Panc1 (cell line): ENCODE measurements at regions not wholly inside any gene's neighbourhood (a gene's known extent, or its start where the extent isn't known, plus 50 kb on each side); places are given as distances from the start of the nearest gene placed in this dataset.

ENCODE experiments used
- ATAC-seq: fragments of 200-7000 bp; cut with Tn5 transposase; 2 replicates; pipeline ENCODE4 v1.9.1; 2020; ENCODE audit warnings: mild to moderate bottlenecking, moderate library complexity
- BruUV-seq: library from RNA; stranded (reverse); fragments of 400-500 nt; replicated peaks from 2 replicates; lab custom pipeline; 2021; lab: Mats Ljungman, UMichigan
- CTCF ChIA-PET: fragments of 300-600 bp; sonication (Branson Sonifier 250); formaldehyde crosslinking; loops from one replicate; lab custom pipeline; 2022; ENCODE audit warnings: antibody characterized with exemption; lab: Charles Lee
- POLR2A ChIA-PET: fragments of 300-600 bp; sonication (Branson Sonifier 250); formaldehyde crosslinking; loops from one replicate; lab custom pipeline; 2022; ENCODE audit warnings: antibody characterized with exemption; lab: Charles Lee
- DNase-seq: peaks from one replicate; pipeline ENCODE4 v3.0.0-alpha.2; 2010; ENCODE audit warnings: low read depth, low spot score
- H3K27ac ChIP-seq: 2 replicates; pipeline ENCODE4 v1.5.1; 2011; ENCODE audit warnings: mild to moderate bottlenecking, low read length, inconsistent platforms
- H3K27me3 ChIP-seq: fragments of 200-500 bp; sonication (Bioruptor generic); 2 replicates; pipeline ENCODE4 v1.6.0; 2014; ENCODE audit warnings: low read length, inconsistent platforms; ENCODE audit not compliant: control insufficient read depth, insufficient read depth
- H3K36me3 ChIP-seq: fragments of 200-500 bp; sonication (Bioruptor generic); 2 replicates; pipeline ENCODE4 v1.5.1; 2014; ENCODE audit warnings: inconsistent platforms, mild to moderate bottlenecking, low read length, moderate library complexity; ENCODE audit not compliant: control insufficient read depth, insufficient read depth
- H3K4me1 ChIP-seq: 2 replicates; pipeline ENCODE4 v1.5.1; 2011; ENCODE audit warnings: inconsistent platforms, mild to moderate bottlenecking, low read length, moderate library complexity; ENCODE audit not compliant: control insufficient read depth, insufficient read depth
- H3K4me3 ChIP-seq, 2 experiments: 2 replicates each; pipeline ENCODE4 v1.5.1; 2011 to 2012; ENCODE audit warnings: low read depth in 2 of 2, low read length in 2 of 2, mild to moderate bottlenecking in 2 of 2, inconsistent platforms in 1 of 2, moderate library complexity in 1 of 2
- H3K9me3 ChIP-seq: fragments of 200-500 bp; sonication (Bioruptor generic); 2 replicates; pipeline ENCODE4 v1.5.1; 2014; ENCODE audit warnings: low read depth, mild to moderate bottlenecking, inconsistent platforms, low read length, moderate library complexity; ENCODE audit not compliant: control insufficient read depth, insufficient read depth
- POLR2AphosphoS5 ChIP-seq: IDR thresholded peaks from 2 replicates; pipeline ENCODE4 v1.6.1; 2012; ENCODE audit warnings: mild to moderate bottlenecking, low read depth, low read length, moderate library complexity
- REST ChIP-seq, 2 experiments: IDR thresholded peaks; 2 replicates each; pipeline ENCODE4 v1.6.1; 2011 to 2012; ENCODE audit warnings: low read depth in 2 of 2, control low read depth in 1 of 2, low read length in 1 of 2, mild to moderate bottlenecking in 1 of 2, moderate library complexity in 1 of 2; ENCODE audit not compliant: insufficient read depth in 1 of 2
- SIN3A ChIP-seq: IDR thresholded peaks from 2 replicates; pipeline ENCODE4 v1.6.1; 2012; ENCODE audit warnings: low read depth, mild to moderate bottlenecking, low read length, moderate library complexity, borderline replicate concordance; ENCODE audit not compliant: insufficient read depth
- TCF7L2 ChIP-seq: IDR thresholded peaks from 2 replicates; pipeline ENCODE4 v1.6.1; 2011; ENCODE audit warnings: mild to moderate bottlenecking, low read depth, low read length, inconsistent platforms
- in situ Hi-C: cut with HindIII; loops from 2 replicates; pipeline ENCODE4 v1.10.0; 2016; ENCODE audit warnings: low sequenced_read_pairs, low pct_unique_long_range_greater_than_20kb
- intact Hi-C: fragments of 100-400 bp; cut with micrococcal nuclease; formaldehyde crosslinking; loops from one replicate; pipeline ENCODE4 v1.10.0; 2022; ENCODE audit not compliant: unreplicated experiment
- TF ChIP-seq, protein P1 (sequence below): fragments of 450-650 bp; IDR thresholded peaks from 2 replicates; pipeline ENCODE4 v1.5.1; 2017; ENCODE audit warnings: mild to moderate bottlenecking

DNA sequence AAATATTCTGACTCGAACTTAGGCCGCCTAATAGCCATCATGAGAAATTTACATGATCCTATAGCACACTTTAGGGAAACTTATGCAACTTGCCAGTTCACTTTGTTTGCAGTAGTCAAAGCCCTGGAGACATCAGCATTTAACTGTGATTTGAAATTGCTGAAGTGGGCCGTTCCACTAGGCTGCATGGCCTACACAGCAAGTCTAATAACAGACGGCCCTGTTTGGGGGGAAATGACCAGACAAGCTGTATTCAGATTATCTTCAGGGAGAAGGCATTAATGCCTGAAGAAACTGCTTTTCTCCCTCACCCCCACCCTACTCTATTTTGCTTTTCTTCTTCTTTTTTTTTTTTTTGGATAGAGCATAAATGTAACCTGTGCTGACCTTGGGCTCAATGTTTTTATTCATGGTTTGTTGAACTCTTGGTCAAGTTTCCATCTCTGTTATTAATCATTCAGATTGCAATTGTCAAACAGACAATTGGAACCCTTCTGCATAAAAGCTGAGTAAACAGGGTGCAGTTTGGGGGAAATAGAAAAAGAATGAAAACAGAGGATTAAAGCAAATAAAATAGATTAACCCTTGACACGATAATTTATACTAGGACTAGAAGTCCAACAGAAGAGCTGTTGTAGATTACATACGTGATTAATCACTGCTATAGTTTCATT lies 1928.2 kb upstream of the WWC1 start:
- no peaks in the 10 kb centered on the region for H3K4me1 ChIP-seq
- ATAC-seq: no peak
- no TSS peak for BruUV-seq
- no peak overlapping the region for H3K27ac ChIP-seq
- ChIA-PET CTCF (no interaction called here), POLR2A (no interaction called here)
- H3K36me3 ChIP-seq: no peaks in the 10 kb centered on the region
- no peaks in the 10 kb centered on the region for H3K9me3 ChIP-seq
- no peaks in the 10 kb centered on the region for H3K27me3 ChIP-seq
- intact Hi-C loops: no loop called here
- H3K4me3 ChIP-seq: no peak overlapping the region
- in situ Hi-C loops: no loop called here
- no peak for TF ChIP-seq REST (IDR thresholded peaks at IDR 0.05; ENCODE audit: insufficient read depth in 1 of 2, low read depth in 2 of 2, low read length in 1 of 2)
- TF ChIP-seq, protein P1, sequence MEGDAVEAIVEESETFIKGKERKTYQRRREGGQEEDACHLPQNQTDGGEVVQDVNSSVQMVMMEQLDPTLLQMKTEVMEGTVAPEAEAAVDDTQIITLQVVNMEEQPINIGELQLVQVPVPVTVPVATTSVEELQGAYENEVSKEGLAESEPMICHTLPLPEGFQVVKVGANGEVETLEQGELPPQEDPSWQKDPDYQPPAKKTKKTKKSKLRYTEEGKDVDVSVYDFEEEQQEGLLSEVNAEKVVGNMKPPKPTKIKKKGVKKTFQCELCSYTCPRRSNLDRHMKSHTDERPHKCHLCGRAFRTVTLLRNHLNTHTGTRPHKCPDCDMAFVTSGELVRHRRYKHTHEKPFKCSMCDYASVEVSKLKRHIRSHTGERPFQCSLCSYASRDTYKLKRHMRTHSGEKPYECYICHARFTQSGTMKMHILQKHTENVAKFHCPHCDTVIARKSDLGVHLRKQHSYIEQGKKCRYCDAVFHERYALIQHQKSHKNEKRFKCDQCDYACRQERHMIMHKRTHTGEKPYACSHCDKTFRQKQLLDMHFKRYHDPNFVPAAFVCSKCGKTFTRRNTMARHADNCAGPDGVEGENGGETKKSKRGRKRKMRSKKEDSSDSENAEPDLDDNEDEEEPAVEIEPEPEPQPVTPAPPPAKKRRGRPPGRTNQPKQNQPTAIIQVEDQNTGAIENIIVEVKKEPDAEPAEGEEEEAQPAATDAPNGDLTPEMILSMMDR: no peak
- no peak for TF ChIP-seq POLR2AphosphoS5
- no peak for TF ChIP-seq TCF7L2
- TF ChIP-seq SIN3A: no peak
- DNase-seq: no peak

GRCh38 chr5:166365164-166365563 lies 1926.3 kb upstream of the WWC1 start:
- no peaks in the 10 kb centered on the region for H3K4me1 ChIP-seq
- H3K4me3 ChIP-seq: no peak overlapping the region
- ChIA-PET POLR2A (no interaction called here), CTCF (no interaction called here)
- H3K36me3 ChIP-seq: no peaks in the 10 kb centered on the region
- no peaks in the 10 kb centered on the region for H3K9me3 ChIP-seq
- TF ChIP-seq REST (IDR thresholded peaks at IDR 0.05; ENCODE audit: insufficient read depth in 1 of 2, low read depth in 2 of 2, low read length in 1 of 2) (no peak), SIN3A (no peak), TCF7L2 (no peak), POLR2AphosphoS5 (no peak)
- TF ChIP-seq, protein P1: no peak
- intact Hi-C loops (no loop called here), in situ Hi-C loops (no loop called here)
- no TSS peak for BruUV-seq
- H3K27ac ChIP-seq: no peak overlapping the region
- H3K27me3 ChIP-seq: no peaks in the 10 kb centered on the region
- no peak for ATAC-seq
- DNase-seq: no peak
